ENCODE measurements at regions not wholly inside any gene's neighbourhood (a gene's known extent, or its start where the extent isn't known, plus 50 kb on each side); places are given as distances from the start of the nearest gene placed in this dataset.
A peak's percentile ranks its signal among the peaks of the same experiment; 100 is the strongest.

DNA sequence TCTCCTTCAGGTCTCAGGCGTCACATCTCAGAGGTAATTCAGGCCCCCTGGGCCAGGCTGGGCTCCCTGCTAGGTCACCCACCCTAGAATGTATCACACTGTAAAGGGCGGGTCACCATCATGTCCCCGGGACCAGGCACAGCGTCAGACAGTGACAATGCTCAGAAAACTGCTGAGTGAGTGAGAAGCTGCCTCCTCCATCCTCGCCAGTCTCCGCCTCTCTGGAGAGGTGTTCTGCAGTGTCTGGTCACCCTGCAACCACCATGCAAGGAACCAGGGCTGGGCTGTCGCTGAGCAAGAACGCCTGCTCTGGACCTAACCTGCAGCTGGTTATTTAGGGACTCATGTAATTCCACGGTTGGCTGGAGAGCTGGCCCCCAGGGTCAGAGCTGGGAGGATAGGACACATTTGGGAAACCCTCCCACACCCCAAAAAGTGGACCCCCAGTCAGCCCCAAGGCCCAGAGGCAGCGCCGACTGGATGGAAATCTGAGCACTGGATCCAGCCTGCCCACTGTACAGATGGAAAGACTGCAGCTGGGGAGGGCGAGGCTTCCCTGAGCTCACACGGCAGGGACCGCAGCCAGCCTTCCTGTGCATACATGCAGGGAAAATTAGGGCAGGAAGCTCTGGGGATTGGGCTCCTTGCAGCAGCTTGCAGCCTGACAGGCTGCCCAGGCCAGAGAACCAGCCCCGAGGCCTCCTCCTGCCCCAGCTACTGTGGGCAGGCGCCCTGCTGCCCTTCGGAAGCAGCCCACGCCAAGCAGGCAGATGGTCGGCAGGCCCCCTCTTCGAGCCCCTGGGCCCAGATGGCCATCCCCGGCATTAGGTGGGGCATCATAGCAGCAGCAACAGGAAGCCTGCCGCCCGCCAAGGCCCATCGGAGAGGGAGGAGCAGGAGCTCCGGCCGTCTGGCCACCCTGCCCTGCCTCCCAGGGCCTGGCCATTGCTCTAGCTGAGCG, 105.4 kb upstream of the ZMIZ1 start:
- DNase-seq (ENCODE audit: low spot score): no peak

DNA sequence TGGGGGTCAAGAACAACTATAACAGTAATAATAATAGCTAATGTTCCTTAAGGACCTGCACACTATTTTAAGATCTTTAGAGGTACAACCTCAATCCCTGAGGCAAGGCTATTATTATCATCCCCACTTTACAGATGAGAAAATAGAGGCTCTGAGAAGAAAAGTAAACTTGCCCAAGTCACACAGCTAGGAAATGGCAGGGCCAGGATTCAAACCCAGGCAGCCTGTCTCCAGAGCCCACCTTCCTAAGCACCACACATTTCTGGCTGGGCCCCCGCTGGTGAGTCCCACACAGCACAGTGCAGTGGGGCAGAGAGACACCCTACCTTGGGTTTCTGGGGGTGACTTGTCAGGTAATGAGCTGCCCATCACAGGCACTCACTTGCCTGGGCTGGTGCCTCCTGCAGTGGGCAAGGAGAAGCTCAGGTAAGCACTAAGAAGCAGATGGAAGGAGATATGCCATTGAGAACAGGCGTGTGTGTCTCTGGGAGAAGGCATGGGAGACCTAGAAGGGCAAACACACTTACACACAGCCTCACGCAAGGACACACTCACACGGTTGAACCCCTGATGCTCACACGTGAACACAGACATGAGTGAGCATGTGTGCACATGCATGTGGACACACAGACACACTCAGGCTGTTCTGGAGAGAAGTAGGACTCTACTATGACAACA, 104.4 kb upstream of the ZMIZ1 start:
- DNase-seq (ENCODE audit: low spot score): no peak

DNA sequence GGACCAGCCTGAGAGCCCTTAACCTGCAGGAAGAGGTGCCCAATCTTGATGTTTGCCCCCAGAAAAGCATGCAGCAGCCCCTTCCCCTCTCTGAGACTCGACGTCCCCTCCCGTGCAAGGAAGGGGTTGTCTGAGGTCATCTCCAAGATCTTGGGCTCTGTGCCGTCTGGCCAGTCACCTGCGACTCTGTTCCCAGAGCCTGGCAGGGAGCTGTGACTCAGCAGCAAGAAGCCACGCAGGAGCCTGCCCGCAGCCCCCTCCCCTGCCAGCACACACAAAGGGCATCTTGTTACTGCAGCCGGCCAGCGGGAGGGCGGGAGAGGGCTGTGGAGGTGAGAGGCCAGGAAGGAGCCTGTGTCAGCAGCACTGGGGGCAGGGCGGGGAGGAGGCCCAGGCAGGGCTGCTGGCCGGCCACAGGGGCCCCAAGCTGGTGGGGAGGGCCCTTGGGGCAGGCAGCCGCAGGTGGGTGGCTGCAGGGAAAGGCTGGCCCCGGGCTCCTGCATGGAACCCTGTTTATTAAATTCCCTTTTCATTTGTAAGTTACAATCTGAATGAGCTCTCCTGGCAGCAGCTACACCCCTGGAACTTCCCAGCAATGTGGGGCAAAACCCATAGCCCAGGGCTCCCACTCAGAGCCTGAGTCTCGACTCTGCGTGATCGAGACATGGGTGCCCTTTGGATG, 103.7 kb upstream of the ZMIZ1 start:
- peak; percentile 89 for DNase-seq (ENCODE audit: low spot score)

DNA sequence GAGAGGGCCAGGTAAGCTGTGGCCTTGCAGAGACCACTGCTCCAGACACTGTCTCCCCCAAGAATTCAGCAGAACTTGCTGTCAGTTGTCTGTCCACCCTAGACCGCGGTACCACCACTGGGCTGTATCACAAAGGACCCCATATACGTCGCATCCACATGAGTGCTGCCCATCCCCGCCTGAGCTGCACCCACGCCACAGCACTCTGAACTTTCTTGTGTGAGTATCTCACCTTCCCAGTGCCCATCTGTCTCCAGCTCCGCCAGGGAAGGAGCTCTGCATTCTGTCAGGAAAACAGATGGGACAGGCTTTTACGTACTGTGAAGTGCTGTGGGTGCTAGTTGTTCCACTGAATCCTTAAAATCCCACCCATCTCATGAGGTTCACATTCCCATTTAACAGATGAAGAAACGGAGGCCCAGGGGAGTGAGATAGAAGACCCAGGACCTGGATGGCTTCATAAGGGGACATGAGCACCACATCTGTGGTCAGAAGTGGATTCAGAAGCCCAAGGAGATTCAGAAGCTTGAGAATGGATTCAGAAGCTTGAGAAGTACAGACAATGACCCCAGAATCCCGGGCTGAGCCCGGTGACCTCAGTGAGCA, 102.5 kb upstream of the ZMIZ1 start:
- DNase-seq (ENCODE audit: low spot score): no peak

DNA sequence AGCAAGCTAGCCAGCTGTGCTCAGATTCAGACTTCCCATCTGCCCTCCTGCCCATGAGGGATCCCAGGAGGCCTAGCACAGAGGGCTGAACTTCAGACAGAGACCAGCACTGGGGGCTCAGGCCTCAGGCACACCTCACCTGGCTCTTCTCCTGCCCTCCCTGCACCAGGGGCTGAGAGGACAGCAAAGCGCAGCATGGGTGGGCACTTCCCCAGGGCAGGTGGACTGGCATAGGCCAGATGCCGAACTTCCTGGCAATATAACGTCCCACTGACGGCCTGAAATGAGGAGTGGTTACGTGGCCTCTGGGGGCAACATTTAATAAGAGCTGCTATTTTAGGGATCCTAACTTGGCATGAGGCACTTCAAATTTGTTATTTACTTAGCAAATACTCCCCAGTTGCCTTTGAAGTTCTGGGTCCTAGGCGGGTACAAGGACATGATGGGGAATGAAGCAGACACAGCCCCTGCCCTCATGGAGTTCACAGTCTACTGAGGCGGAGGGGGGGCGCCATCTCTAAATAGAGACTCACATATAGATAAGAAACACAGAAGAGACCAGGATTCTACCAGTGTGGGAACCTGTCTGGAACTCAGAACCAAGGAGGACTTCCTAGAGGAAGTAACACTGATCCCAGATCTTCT, 101.8 kb upstream of the ZMIZ1 start:
- DNase-seq (ENCODE audit: low spot score): no peak

DNA sequence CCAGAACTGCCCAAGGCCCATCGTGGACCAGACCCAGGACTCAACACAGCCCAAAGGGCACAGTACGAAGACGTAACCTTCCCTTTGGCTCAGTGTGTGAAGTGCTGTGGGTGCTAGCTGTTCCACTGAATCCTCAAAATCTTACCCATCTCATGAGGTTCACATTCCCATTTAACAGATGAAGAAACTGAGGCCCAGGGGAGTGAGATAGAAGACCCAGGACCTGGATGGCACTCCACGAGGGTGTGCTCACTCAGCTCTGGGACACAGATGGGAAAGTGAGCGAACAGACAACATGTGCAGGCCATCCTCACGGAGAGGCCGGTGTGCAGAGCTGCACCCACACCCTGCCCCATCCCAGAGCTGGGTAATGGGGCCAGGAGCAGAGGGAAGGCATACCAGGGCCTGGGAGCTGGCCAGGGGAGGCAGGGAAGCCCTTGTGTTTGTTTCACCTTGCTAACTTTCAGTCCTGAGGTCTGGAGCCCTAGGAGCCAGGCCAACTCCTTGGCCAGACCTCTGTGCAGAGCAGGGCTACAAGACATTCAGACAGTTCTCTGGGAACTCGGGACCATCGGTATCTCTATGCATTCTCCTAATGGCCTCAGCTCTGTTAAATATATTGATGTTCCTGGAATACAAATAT, 100.3 kb upstream of the ZMIZ1 start:
- no peak for DNase-seq (ENCODE audit: low spot score)

DNA sequence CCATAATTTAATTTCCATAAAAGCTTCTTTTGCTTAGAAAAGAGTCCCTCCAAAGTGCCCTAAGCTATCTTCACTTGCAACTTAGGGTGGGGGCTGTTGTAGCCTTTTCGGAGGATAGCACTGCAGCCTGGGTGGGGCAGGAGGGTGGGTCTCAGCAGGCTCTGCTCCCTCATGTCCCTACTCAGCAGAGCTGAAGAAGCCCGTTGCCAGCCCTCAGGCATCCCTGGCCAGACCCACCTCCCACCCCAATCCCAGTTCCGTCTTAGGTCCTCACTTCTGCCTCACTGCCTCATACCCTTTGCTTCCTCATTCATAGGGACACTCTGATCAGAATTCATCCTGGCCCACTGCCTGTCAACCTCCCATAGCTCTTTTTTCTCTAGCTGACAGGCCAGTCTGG, 99.8 kb upstream of the ZMIZ1 start:
- DNase-seq (ENCODE audit: low spot score): no peak

DNA sequence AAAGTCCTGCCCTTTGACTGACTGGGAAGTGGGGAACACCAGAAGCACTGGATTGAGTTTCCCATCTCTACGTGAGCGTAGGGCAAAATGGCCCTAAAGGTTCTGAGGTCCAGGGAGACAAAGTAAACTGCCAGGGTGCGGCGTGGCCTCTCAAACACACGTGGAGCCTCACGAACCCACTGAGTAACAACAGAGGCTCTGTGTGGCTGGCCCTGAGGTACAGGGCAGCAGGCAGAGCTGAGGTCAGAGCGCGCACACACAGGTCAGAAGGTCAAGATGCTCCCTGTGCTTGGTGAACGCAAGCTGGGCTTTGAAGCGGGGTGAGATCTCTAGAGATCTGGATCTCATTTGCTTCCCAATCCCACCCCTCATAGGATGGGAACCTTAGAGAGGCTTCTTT, 99.0 kb upstream of the ZMIZ1 start:
- DNase-seq (ENCODE audit: low spot score): no peak

DNA sequence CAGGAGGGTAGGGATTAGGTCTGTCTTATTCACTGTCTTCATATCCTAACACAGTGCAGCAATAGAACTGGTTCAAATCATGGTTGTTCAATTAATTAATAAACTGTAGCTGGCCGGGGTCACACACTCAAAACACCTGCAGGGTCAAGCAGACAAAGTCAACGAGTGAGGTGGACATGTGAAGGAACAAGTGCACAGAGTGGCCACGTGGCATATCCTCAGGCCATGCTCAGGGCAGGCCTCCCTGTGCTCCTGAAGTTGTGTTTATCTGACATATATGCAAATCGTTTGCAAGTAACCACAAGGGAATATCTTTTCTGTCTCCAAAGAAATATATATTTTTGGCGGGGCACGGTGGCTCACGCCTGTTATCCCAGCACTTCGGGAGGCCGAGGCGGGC, 98.5 kb upstream of the ZMIZ1 start:
- no peak for DNase-seq (ENCODE audit: low spot score)

DNA sequence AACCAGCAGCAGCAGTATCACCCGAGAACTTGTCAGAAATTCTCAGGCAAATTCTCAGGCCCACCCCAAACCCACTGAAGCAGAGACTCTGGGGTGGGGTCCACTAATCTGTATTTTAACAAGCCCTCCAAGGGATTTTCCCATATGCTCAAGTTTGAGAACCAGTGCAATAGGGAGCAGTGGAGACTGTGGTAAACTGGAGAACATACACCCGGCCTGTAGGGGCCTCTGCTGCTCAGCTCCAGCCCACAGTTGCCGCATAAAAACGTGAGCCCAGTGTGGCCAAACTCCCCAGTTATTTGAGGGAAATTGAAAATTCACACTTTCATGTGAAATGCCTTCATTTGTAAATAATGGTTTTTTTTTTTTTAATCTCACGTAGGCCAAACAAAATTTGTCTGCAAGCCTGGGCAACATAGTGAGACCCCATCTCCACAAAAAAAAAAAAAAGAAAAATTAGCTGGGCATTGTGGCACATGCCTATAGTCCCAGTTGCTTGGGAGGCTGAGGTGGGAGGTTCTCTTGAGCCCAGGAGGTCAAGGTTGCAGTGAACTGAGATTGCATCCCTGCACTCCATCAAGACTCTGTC, 97.6 kb upstream of the ZMIZ1 start:
- no peak for DNase-seq (ENCODE audit: low spot score)

DNA sequence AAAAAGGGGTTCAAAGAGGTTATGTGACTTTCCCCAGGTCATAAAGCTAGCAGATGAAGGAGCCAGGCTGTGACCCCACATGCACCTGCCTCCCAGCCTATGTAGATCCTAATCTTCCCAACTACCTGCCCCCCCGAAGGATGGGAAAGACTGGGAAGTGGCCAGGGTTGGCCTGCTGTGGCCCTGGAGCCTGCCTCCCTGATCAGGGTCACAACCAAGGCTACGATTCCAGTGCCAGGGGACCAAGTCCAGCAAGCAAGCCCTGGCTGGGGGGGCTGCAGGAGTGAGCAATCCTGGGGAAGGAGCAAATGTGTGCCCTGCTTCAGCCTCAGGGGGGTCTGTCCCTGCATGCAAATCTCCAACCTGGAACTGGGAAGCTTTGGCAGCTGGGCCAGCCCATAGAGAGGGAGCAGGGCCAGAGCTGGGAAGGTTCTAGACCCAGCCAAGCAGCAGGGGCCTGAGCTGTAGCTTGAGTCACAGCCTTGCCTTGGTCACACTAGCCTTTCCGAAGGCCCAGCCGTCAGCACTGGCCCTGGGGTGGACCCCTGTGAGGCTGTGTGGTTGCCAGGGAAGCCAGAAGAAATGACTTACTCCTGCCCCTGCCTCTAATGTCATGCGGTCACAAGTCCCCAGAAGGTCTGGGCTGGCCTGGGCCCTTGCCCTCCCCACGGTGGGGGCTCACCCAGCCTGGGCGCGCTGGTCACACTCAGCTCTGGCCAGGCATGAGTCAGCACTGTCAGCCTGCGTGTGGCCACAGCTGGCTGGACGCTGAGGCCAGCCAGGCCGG, 96.4 kb upstream of the ZMIZ1 start:
- DNase-seq (ENCODE audit: low spot score): peak; percentile 94

DNA sequence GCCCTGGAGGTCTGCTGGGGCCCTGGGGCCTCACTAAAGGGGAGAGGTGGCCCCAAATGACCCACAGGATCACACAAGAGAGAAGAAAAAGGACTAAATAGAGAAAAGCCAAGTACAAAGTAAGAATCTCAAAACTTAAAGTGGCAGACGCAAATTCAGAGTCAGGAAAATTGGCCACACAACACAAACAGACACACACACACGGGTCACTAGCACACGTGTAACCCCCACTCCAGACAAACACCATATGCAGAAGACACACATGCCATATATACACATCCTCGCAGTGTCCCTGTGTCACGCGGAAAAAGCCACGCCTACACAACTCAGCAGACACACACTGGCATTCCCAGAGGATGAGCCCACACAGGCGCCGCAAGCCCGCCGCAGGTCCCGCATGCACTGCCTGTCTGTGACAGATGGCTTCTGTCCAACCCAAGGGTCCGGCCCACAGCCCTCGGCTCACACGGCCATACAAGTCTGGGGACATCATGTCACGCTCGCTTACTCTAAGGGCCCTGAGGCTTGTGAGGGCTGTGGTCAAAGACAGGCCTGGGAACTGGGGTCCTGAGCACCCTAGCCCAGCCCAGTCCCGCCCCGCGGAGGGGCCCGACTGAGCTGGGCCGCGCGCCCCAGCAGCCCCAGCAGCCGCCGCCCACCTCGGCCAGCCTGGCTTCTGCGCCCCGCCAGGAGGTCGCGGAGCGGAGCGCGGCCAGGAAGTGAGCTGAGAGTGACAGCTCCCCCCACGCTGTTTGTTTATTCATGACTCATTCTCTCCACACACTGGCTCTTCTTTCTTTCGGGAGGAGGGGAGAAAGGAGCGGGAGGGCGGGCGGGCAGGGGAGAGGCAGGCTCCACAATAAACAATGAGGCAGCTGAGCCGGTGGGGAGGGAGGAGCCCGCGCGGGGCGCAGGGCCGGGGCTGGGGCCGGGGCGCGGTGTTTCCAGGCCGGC, 95.5 kb upstream of the ZMIZ1 start:
- DNase-seq (ENCODE audit: low spot score): peak; percentile 96

DNA sequence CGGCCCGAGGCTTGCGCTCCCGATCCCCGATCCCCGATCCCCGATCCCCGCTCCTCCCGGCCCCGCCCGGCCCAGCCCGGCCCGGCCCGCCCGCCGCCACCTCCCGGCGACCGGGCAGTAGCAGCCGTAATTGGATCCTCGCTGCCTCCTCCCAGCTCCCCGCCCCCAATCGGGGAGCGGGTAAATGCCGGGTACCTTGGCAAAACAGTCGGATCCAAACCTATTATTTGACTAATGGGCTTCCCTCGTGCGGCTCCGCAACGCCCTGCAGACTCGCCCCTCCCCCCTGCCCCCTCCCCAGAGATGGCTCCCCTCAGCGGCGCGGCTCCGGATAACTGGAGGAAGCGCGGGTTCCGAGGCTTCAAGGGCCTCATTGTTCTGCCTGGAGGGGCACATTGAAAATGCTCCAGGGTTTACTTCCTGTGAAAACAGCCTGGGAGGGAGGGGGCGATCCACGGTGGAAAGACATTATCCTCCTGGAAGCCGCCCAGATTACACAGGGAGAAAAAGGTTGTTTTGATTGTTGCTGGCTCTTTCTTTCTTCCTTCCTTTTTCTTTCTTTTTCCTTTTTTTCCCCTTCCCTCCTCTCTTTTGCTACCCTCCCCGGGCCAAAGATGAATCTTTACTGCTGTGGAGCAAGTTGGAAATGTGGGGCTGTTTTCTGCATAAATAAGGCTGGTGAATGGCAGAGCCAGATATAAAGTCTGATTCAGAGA, 94.7 kb upstream of the ZMIZ1 start:
- peak; percentile 88 for DNase-seq (ENCODE audit: low spot score)

DNA sequence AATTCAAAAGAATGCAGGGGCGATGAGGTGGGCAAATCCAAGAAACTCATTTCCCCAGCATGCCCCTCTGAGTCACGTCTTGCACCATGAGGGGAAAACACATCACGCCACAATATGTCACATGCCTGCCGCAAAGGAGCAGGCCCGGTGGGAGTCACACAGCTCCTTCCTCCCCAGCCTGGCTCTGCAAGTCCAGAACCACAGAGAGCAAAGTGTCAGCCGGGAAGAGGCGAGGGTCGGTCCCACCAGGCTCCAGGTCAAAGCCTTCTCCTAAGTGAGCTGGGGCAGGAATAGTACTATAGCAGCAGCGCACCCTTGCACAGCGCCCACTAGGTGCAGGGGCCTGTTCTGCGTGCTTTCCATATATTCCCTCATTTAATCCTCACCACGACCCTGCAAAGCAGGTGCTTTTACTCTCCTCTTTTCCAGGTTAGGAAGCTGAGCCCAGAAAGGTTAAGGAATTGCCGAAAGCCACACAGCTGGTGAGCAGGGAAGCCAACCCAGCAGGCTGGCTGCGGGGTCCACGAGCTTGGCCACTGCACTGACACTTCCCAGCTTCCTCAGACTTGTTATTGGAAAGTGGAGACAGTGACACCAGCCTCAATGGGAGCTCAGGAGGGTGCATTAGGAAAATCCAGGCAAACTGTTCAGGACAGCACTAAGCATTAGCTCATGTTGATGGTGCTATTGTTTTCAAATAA, 94.0 kb upstream of the ZMIZ1 start:
- DNase-seq (ENCODE audit: low spot score): no peak

DNA sequence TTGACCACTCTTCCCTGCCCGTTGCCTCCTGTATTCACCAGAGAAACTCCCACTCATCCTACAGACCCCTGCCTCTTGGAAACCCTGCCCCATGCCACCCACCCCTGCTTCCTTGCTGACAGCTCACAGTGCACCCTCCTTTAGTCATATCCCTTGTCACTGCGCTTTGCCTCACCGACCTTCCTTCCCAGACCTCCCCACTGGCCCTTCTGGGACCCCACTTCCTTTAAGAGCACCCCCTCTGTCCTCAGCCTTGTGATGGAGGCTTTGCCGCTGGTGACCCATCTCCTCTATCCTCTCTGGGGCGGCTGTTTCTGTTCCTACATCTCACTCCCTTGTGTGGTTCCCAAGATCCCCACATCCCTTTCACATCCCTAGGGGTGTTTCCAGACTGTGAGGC, 92.8 kb upstream of the ZMIZ1 start:
- DNase-seq (ENCODE audit: low spot score): no peak

DNA sequence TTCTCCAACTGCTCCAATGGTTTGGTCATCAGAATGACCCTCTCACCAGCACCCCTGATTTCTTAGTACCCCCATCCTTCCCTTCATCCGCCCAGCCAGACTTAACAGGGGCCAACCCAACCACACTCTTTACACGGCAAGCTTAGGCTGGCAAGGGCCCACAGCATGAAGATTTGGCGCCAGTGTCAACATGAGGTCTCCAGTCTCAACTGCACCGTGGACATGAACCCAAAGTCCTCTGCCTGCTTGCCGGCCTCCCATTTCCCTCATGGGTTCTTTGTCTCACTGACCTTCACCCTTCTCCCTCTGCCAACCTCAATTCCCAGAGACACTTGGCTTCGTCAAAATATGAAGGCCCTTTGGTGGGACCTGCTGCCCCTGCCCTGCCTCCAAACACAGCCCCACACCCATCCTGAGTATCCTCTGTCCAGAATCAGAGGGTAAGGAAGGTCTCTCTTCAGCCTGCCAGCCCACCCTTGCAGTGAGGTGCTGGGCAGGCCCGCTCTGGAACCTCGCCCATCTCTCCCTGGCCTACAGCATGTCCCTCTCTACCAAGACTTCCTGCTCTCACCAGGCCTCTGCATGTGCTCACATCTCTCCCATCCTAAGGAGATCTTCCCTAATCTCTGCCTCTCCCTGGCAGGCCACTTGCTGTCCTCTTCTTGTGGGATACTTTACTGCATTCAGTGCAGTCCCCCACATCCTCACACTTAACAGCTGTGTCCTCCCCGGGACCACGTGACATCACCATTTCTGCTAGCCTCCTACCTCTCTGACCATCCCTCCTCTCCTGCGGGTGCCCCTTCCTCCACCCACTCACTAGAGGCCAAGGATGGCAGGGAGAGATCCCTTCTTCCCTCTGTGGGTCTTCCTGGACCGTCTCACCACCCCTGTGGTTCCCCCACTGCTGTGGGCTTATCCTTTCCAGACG, 91.7 kb upstream of the ZMIZ1 start:
- DNase-seq (ENCODE audit: low spot score): no peak

DNA sequence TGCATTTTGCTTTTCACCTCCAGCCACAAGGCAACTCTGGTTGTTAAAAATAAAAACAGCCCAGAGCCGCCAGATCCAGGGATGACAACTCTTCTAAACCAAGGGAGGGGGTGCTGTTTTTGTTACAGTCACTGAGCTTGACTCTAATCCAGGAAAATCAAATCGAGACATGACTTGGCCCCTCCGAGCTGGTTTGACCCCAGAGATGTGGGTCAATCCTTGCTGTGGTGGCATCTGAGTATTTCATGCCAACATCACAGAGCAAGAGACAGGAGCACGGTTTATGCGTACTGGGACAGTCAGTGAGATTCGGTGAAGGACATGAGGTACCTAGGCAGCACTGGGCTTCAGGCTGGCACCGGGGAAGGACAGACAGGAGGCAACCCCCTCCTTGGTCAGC, 88.8 kb upstream of the ZMIZ1 start:
- DNase-seq (ENCODE audit: low spot score): no peak
